Midbrain (tissue), 1 donor: ENCODE measurements at regions not wholly inside any gene's neighbourhood (a gene's known extent, or its start where the extent isn't known, plus 50 kb on each side); places are given as distances from the start of the nearest gene placed in this dataset.

ENCODE experiments used
- DNase-seq: peaks from one replicate; lab custom pipeline; 2025; lab: John Stamatoyannopoulos, UW

- DNase-seq: no peak
These were observed 109.0 kb downstream of the TFAP2A start for GRCh38 chr6:10305790-10306415.

GRCh38 chr6:10303608-10304506 lies 111.0 kb downstream of the TFAP2A start:
- no peak for DNase-seq

- no peak for DNase-seq
These were observed 112.2 kb downstream of the TFAP2A start for GRCh38 chr6:10302566-10303235.

- no peak for DNase-seq
These were observed 114.8 kb downstream of the TFAP2A start for GRCh38 chr6:10300071-10300470.

- DNase-seq: no peak
These were observed 117.0 kb downstream of the TFAP2A start for GRCh38 chr6:10297832-10298231.

GRCh38 chr6:10278746-10279145 lies 136.1 kb downstream of the TFAP2A start:
- DNase-seq: peak; percentile 48

GRCh38 chr6:10276660-10277287 lies 138.1 kb downstream of the TFAP2A start:
- DNase-seq: no peak

- no peak for DNase-seq
These were observed 138.8 kb downstream of the TFAP2A start for GRCh38 chr6:10276106-10276505.

GRCh38 chr6:10272591-10272990 lies 142.3 kb downstream of the TFAP2A start:
- no peak for DNase-seq

- DNase-seq: no peak
These were observed 142.9 kb downstream of the TFAP2A start for GRCh38 chr6:10271982-10272381.

GRCh38 chr6:10269814-10270472 lies 144.9 kb downstream of the TFAP2A start:
- DNase-seq: no peak

- no peak for DNase-seq
These were observed 146.1 kb downstream of the TFAP2A start for GRCh38 chr6:10268611-10269310.

GRCh38 chr6:10268111-10268510 lies 146.8 kb downstream of the TFAP2A start:
- DNase-seq: no peak

GRCh38 chr6:10266462-10266861 lies 148.4 kb downstream of the TFAP2A start:
- DNase-seq: no peak

- no peak for DNase-seq
These were observed 148.8 kb downstream of the TFAP2A start for GRCh38 chr6:10266061-10266460.

- DNase-seq: no peak
These were observed 152.4 kb downstream of the TFAP2A start for GRCh38 chr6:10262505-10262904.

- DNase-seq: no peak
These were observed 155.2 kb downstream of the TFAP2A start for GRCh38 chr6:10259671-10260070.

GRCh38 chr6:10258341-10258740 lies 156.5 kb downstream of the TFAP2A start:
- no peak for DNase-seq

GRCh38 chr6:10256113-10256690 lies 158.7 kb downstream of the TFAP2A start:
- DNase-seq: no peak

- DNase-seq: no peak
These were observed 164.1 kb downstream of the TFAP2A start for GRCh38 chr6:10250655-10251220.
